Uterus (tissue), 2 donors: ENCODE measurements at regions not wholly inside any gene's neighbourhood (a gene's known extent, or its start where the extent isn't known, plus 50 kb on each side); places are given as distances from the start of the nearest gene placed in this dataset.
"Not testable (repeated sequence)": the region's sequence is repeated elsewhere in the genome, so short reads cannot be mapped to it uniquely, and the experiment has no call there.

Experiments
- POLR2A ChIP-seq, 2 donors: fragments of 450-650 bp; IDR thresholded peaks; one replicate each; pipeline ENCODE4 v1.6.1; 2016; ENCODE audit warnings: antibody characterized with exemption in 2 of 2, mild to moderate bottlenecking in 1 of 2, moderate library complexity in 1 of 2
- TF ChIP-seq, protein P1 (sequence below), 4 experiments: fragments of 200-600 bp in 2 of 4; fragments of 450-650 bp in 2 of 4; sonication (generic) in 2 of 4; IDR thresholded peaks; one replicate each; pipeline ENCODE4 v1.5.1; 2016 to 2019; ENCODE audit warnings: antibody characterized with exemption in 4 of 4, mild to moderate bottlenecking in 2 of 4, moderate library complexity in 1 of 4

GRCh38 chrX:1035931-1036330 is 176.5 kb downstream of the CRLF2 start:
- TF ChIP-seq, protein P1, sequence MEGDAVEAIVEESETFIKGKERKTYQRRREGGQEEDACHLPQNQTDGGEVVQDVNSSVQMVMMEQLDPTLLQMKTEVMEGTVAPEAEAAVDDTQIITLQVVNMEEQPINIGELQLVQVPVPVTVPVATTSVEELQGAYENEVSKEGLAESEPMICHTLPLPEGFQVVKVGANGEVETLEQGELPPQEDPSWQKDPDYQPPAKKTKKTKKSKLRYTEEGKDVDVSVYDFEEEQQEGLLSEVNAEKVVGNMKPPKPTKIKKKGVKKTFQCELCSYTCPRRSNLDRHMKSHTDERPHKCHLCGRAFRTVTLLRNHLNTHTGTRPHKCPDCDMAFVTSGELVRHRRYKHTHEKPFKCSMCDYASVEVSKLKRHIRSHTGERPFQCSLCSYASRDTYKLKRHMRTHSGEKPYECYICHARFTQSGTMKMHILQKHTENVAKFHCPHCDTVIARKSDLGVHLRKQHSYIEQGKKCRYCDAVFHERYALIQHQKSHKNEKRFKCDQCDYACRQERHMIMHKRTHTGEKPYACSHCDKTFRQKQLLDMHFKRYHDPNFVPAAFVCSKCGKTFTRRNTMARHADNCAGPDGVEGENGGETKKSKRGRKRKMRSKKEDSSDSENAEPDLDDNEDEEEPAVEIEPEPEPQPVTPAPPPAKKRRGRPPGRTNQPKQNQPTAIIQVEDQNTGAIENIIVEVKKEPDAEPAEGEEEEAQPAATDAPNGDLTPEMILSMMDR (IDR thresholded peaks at IDR 0.05) = not testable (repeated sequence)
- TF ChIP-seq POLR2A (IDR thresholded peaks at IDR 0.05) = not testable (repeated sequence)
